Vagina (tissue), 2 donors: ENCODE measurements at regions not wholly inside any gene's neighbourhood (a gene's known extent, or its start where the extent isn't known, plus 50 kb on each side); places are given as distances from the start of the nearest gene placed in this dataset.
"Not testable (repeated sequence)": the region's sequence is repeated elsewhere in the genome, so short reads cannot be mapped to it uniquely, and the experiment has no call there.

ENCODE experiments used
- DNase-seq, 2 donors: peaks; one replicate each; pipeline ENCODE4 v3.0.0-alpha.2; 2017; ENCODE audit errors: extremely low spot score in 2 of 2
- H3K27ac ChIP-seq: fragments of 200-600 bp; sonication (generic); one replicate; pipeline ENCODE4 v1.5.1; 2019
- H3K27me3 ChIP-seq: fragments of 200-600 bp; sonication (generic); one replicate; pipeline ENCODE4 v1.5.1; 2019
- H3K36me3 ChIP-seq, 2 donors: fragments of 200-600 bp; sonication (generic); one replicate each; pipeline ENCODE4 v1.5.1; 2017 to 2019
- H3K4me1 ChIP-seq: fragments of 200-600 bp; sonication (generic); one replicate; pipeline ENCODE4 v1.5.1; 2019
- H3K4me3 ChIP-seq, 2 donors: fragments of 200-600 bp; sonication (generic); 1 replicate in 1 of 2; 2 replicates in 1 of 2; pipeline ENCODE4 v1.5.1; 2016 to 2019
- H3K9me3 ChIP-seq: fragments of 200-600 bp; sonication (generic); one replicate; pipeline ENCODE4 v1.5.1; 2019
- CTCF ChIP-seq, 3 experiments: fragments of 450-650 bp in 2 of 3; fragments of 200-600 bp in 1 of 3; sonication (generic) in 1 of 3; IDR thresholded peaks; one replicate each; pipeline ENCODE4 v1.5.1; 2017 to 2019; ENCODE audit warnings: antibody characterized with exemption in 3 of 3, mild to moderate bottlenecking in 2 of 3, moderate library complexity in 2 of 3
- POLR2A ChIP-seq, 2 donors: fragments of 450-650 bp; IDR thresholded peaks; one replicate each; pipeline ENCODE4 v1.6.1; 2017; ENCODE audit warnings: antibody characterized with exemption in 2 of 2, mild to moderate bottlenecking in 2 of 2, moderate library complexity in 2 of 2
- POLR2AphosphoS5 ChIP-seq, 2 donors: sonication (generic); formaldehyde crosslinking; IDR thresholded peaks; one replicate each; pipeline ENCODE4 v1.9.0; 2017; ENCODE audit warnings: antibody characterized with exemption in 2 of 2, mild to moderate bottlenecking in 2 of 2, low read depth in 1 of 2; ENCODE audit not compliant: insufficient read depth in 1 of 2
- intact Hi-C: fragments of 100-400 bp; cut with DNase I; formaldehyde crosslinking; loops from one replicate; pipeline ENCODE4 v1.15.1; 2023

GRCh38 chrX:82528525-82528924 is 979.6 kb upstream of the POU3F4 start:
- intact Hi-C loops: no loop called here
- no peak for TF ChIP-seq POLR2A (IDR thresholded peaks at IDR 0.05)
- H3K9me3 ChIP-seq: no peaks in the 10 kb centered on the region
- H3K27ac ChIP-seq: no peak overlapping the region
- no peaks in the 10 kb centered on the region for H3K27me3 ChIP-seq
- H3K36me3 ChIP-seq: no peaks in the 10 kb centered on the region
- no peak for DNase-seq
- H3K4me3 ChIP-seq: no peak overlapping the region
- no peaks in the 10 kb centered on the region for H3K4me1 ChIP-seq

- intact Hi-C loops: no loop called here
- no peaks in the 10 kb centered on the region for H3K9me3 ChIP-seq
Measured at GRCh38 chrX:82534086-82534597, 973.9 kb upstream of the POU3F4 start.

GRCh38 chrX:82537205-82537604 is 970.9 kb upstream of the POU3F4 start:
- H3K9me3 ChIP-seq, H3K27ac ChIP-seq, intact Hi-C loops, H3K4me3 ChIP-seq, DNase-seq, H3K4me1 ChIP-seq, H3K27me3 ChIP-seq, H3K36me3 ChIP-seq: not testable (repeated sequence)

More at GRCh38 chrX:82534086-82534597, 973.9 kb upstream of the POU3F4 start:
- no peaks in the 10 kb centered on the region for H3K4me1 ChIP-seq
- H3K4me3 ChIP-seq: no peak overlapping the region
- no peaks in the 10 kb centered on the region for H3K27me3 ChIP-seq
- TF ChIP-seq POLR2AphosphoS5 (IDR thresholded peaks at IDR 0.05; ENCODE audit: insufficient read depth in 1 of 2, low read depth in 1 of 2): no peak
- no peak for TF ChIP-seq CTCF (IDR thresholded peaks at IDR 0.05)
- no peak for TF ChIP-seq POLR2A (IDR thresholded peaks at IDR 0.05)
- H3K36me3 ChIP-seq: no peaks in the 10 kb centered on the region
- no peak for DNase-seq
- no peak overlapping the region for H3K27ac ChIP-seq

- Histone ChIP-seq H3K27me3 (no peaks in the 10 kb centered on the region), H3K4me3 (no peak overlapping the region), H3K9me3 (no peaks in the 10 kb centered on the region), H3K36me3 (no peaks in the 10 kb centered on the region), H3K27ac (no peak overlapping the region), H3K4me1 (no peaks in the 10 kb centered on the region)
- DNase-seq: no peak
- TF ChIP-seq POLR2AphosphoS5 (IDR thresholded peaks at IDR 0.05; ENCODE audit: insufficient read depth in 1 of 2, low read depth in 1 of 2) (no peak), POLR2A (IDR thresholded peaks at IDR 0.05) (no peak), CTCF (IDR thresholded peaks at IDR 0.05) (no peak)
- intact Hi-C loops: no loop called here
Measured at GRCh38 chrX:82541822-82542221, 966.3 kb upstream of the POU3F4 start.

- H3K36me3 ChIP-seq, H3K4me3 ChIP-seq, H3K9me3 ChIP-seq, H3K4me1 ChIP-seq, H3K27ac ChIP-seq, DNase-seq, H3K27me3 ChIP-seq: not testable (repeated sequence)
- intact Hi-C loops: loop anchor here (5.0 kb wide), 1 partner anchor 570 kb away; no protein-coding TSS in a partner anchor
Measured at GRCh38 chrX:82552201-82552600, 955.9 kb upstream of the POU3F4 start.

- H3K4me3 ChIP-seq: no peak overlapping the region
- no peak for TF ChIP-seq CTCF (IDR thresholded peaks at IDR 0.05)
- no peak for TF ChIP-seq POLR2AphosphoS5 (IDR thresholded peaks at IDR 0.05; ENCODE audit: insufficient read depth in 1 of 2, low read depth in 1 of 2)
- TF ChIP-seq POLR2A (IDR thresholded peaks at IDR 0.05): no peak
Measured at GRCh38 chrX:82556588-82556987, 951.5 kb upstream of the POU3F4 start.

GRCh38 chrX:82585868-82586267 is 922.2 kb upstream of the POU3F4 start:
- H3K4me1 ChIP-seq: no peaks in the 10 kb centered on the region
- no peaks in the 10 kb centered on the region for H3K36me3 ChIP-seq
- no peak for TF ChIP-seq POLR2AphosphoS5 (IDR thresholded peaks at IDR 0.05; ENCODE audit: insufficient read depth in 1 of 2, low read depth in 1 of 2)
- no peak for TF ChIP-seq CTCF (IDR thresholded peaks at IDR 0.05)
- no peak for TF ChIP-seq POLR2A (IDR thresholded peaks at IDR 0.05)
- H3K4me3 ChIP-seq: no peak overlapping the region
- no peak overlapping the region for H3K27ac ChIP-seq
- no peaks in the 10 kb centered on the region for H3K9me3 ChIP-seq
- intact Hi-C loops: no loop called here
- H3K27me3 ChIP-seq: no peaks in the 10 kb centered on the region
- no peak for DNase-seq

More at GRCh38 chrX:82556588-82556987, 951.5 kb upstream of the POU3F4 start:
- Histone ChIP-seq H3K36me3 (no peaks in the 10 kb centered on the region), H3K27ac (no peak overlapping the region), H3K27me3 (no peaks in the 10 kb centered on the region), H3K9me3 (no peaks in the 10 kb centered on the region), H3K4me1 (no peaks in the 10 kb centered on the region)
- no peak for DNase-seq
- intact Hi-C loops: no loop called here
